Cardiac fibroblast (primary cell): ENCODE measurements at regions not wholly inside any gene's neighbourhood (a gene's known extent, or its start where the extent isn't known, plus 50 kb on each side); places are given as distances from the start of the nearest gene placed in this dataset.

ENCODE experiments used
- DNase-seq, 2 donors: peaks; one replicate each; pipeline versions ENCODE4 v3.0.0 to v3.0.0-alpha.2; 2010; ENCODE audit warnings: low read depth in 2 of 2
- H3K4me3 ChIP-seq, 2 donors: replicated peaks in 1 of 2; 1 replicate in 1 of 2; 2 replicates in 1 of 2; pipeline ENCODE4 v1.5.1; 2011; ENCODE audit warnings: low read depth in 2 of 2, low read length in 2 of 2, mild to moderate bottlenecking in 2 of 2, moderate library complexity in 1 of 2
- CTCF ChIP-seq: IDR thresholded peaks from one replicate; pipeline ENCODE4 v1.5.1; 2011; ENCODE audit warnings: low read depth, mild to moderate bottlenecking, low read length, inconsistent platforms

GRCh38 chr20:59470521-59470920 is 133.8 kb upstream of the PHACTR3 start:
- no peak for TF ChIP-seq CTCF
- no peak overlapping the region for H3K4me3 ChIP-seq
- no peak for DNase-seq

DNA sequence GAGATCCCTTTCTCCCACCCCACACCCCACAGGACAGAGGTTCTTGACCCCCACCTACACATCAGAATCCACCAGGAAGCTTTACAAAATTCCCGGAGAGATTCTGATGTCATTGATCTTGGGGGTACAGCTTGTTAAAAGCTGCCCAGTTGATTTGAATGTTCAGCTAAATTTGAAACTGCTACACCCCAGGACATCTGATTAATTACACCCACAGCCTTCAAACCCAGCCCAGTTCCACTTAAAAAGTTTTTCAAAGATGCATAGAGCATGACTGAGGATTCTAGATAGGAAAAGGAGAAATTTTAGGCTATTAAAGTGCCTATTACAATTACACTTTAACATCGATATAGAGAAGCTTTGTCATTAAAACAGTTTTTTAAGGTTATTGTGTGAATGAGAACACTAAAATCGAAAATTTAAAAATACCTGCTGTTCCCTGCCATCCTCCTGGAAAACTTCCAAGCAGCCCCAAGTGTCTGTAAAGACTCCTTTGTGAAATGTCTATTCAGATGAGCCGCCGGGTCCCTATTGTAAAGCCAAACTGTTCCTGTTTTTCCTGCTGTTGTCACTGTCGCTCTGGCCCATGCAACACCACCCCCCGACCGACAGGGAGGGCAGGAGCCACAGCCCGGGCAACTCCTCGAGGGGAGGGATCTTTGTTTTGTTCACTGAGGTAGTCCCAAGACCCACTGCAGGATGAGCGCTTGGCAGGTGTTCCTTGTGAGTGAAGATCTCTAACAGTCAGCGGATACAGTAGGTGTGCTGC is 132.5 kb upstream of the PHACTR3 start:
- no peak for DNase-seq
- H3K4me3 ChIP-seq, result no peak overlapping the region
- no peak for TF ChIP-seq CTCF

DNA sequence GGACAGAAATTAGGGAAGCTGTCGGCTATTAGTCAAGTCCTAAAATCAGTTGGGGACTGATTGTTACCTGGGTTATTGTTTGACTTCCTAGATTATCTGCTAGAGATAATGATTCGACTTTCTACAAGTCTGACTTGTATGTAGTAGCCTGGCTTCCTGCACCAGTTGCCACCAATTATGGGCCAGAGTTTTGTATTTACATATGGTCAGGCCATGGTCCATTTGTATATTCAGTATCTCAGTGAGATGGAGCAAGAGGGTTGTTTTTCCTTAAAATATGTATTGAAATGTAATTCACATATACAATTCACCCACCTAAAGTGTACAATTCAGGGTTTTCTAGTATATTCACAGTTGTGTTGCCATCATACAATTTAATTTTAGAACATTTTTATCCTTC is 130.6 kb upstream of the PHACTR3 start:
- H3K4me3 ChIP-seq, result no peak overlapping the region
- DNase-seq, result no peak
- no peak for TF ChIP-seq CTCF

- no peak for DNase-seq
- TF ChIP-seq CTCF, result no peak
- H3K4me3 ChIP-seq, result no peak overlapping the region
These were observed 123.3 kb upstream of the PHACTR3 start for GRCh38 chr20:59481067-59481466.

DNA sequence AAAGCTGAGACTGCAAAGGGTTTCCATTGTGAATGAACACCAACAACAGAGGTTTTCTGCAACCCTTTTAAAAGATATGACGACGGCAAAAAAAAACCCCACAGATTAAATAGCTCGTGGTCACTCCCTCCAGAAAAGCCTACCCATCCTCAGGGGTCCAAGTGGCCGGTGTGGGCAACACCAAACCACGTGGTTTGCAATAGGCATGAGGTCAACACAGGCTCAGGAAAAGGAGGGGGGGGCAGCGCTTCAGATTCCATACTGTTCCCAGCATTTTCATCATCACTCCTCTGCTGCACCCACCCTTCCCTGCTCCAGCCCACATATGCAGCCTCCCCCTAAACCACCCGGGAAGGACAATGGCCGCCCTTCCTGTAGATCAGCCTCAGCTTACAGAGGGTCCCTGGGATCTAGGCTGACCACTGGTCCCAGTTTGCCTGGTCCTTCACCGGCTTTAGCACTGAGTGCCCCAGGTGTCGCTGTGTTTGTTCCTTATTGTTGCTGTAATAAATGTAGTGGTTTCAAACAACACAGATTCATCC is 122.8 kb upstream of the PHACTR3 start:
- no peak overlapping the region for H3K4me3 ChIP-seq
- TF ChIP-seq CTCF, result no peak
- no peak for DNase-seq

GRCh38 chr20:59482351-59483187 is 121.8 kb upstream of the PHACTR3 start:
- no peak for DNase-seq
- no peak for TF ChIP-seq CTCF
- H3K4me3 ChIP-seq, result no peak overlapping the region
